GM12878 (cell line): ENCODE measurements at regions not wholly inside any gene's neighbourhood (a gene's known extent, or its start where the extent isn't known, plus 50 kb on each side); places are given as distances from the start of the nearest gene placed in this dataset.

ENCODE experiments used
- ATAC-seq: fragments of 200-7000 bp; cut with Tn5 transposase; 3 replicates; pipeline ENCODE4 v1.9.1; 2020; ENCODE audit warnings: mild to moderate bottlenecking, moderate library complexity
- BruUV-seq: library from RNA; stranded (reverse); fragments of 400-500 nt; replicated peaks from 2 replicates; lab custom pipeline; 2021; lab: Mats Ljungman, UMichigan
- CTCF ChIA-PET: fragments of 300-600 bp; sonication (Branson Sonifier 250); formaldehyde crosslinking; extraction: SDS; loops from one replicate; lab custom pipeline; 2021; ENCODE audit warnings: inconsistent platforms; lab: Yijun Ruan, JAX
- POLR2A ChIA-PET: fragments of 350-600 bp; formaldehyde crosslinking; extraction: SDS; loops from one replicate; lab custom pipeline; 2021; ENCODE audit warnings: inconsistent platforms; lab: Charles Lee
- RAD21 ChIA-PET: fragments of 300-600 bp; sonication (Branson Sonifier 250); formaldehyde crosslinking; loops from one replicate; lab custom pipeline; 2023; ENCODE audit warnings: antibody characterized with exemption; ENCODE audit not compliant: unreplicated experiment; lab: Charles Lee
- SMC1A ChIA-PET: fragments of 300-600 bp; sonication (Branson Sonifier 250); formaldehyde crosslinking; loops from one replicate; lab custom pipeline; 2023; ENCODE audit not compliant: unreplicated experiment, uncharacterized antibody; lab: Charles Lee
- DNase-seq: peaks from one replicate; pipeline ENCODE4 v3.0.0-alpha.2; 2011; ENCODE audit warnings: low read depth, low spot score
- FAIRE-seq: peaks from 3 replicates; lab custom pipeline; 2011; peaks lifted over from hg19 to GRCh38; lab: Jason Lieb, UNC
- H2AFZ ChIP-seq: 2 replicates; pipeline ENCODE4 v1.6.0; 2011; ENCODE audit warnings: low read depth, low read length, control low read depth; ENCODE audit not compliant: control insufficient read depth
- H3K27ac ChIP-seq: 2 replicates; pipeline ENCODE4 v1.5.1; 2011; ENCODE audit warnings: control low read depth; ENCODE audit not compliant: control insufficient read depth, insufficient read depth
- H3K27me3 ChIP-seq, 2 experiments: replicated peaks in 1 of 2; 2 replicates each; pipeline versions ENCODE4 v1.6.0 to v1.6.1; 2011; ENCODE audit warnings: low read length in 1 of 2; ENCODE audit not compliant: control insufficient read depth in 2 of 2, insufficient read depth in 2 of 2
- H3K36me3 ChIP-seq, 2 experiments: 2 replicates each; pipeline ENCODE4 v1.5.1; 2011; ENCODE audit warnings: low read length in 1 of 2; ENCODE audit not compliant: control insufficient read depth in 2 of 2, insufficient read depth in 2 of 2
- H3K4me1 ChIP-seq: 2 replicates; pipeline ENCODE4 v1.6.1; 2011; ENCODE audit warnings: mild to moderate bottlenecking, low read length, moderate library complexity, mixed read lengths; ENCODE audit not compliant: control insufficient read depth, insufficient read depth
- H3K4me2 ChIP-seq: 2 replicates; pipeline ENCODE4 v1.6.0; 2011; ENCODE audit warnings: control low read depth; ENCODE audit not compliant: control insufficient read depth, insufficient read depth
- H3K4me3 ChIP-seq: fragments of 200-600 bp; sonication (generic); 2 replicates; pipeline ENCODE4 v1.5.1; 2016
- H3K79me2 ChIP-seq: 2 replicates; pipeline ENCODE4 v1.6.0; 2011; ENCODE audit warnings: low read length; ENCODE audit not compliant: control insufficient read depth, insufficient read depth
- H3K9ac ChIP-seq: 2 replicates; pipeline ENCODE4 v1.8.0; 2011; ENCODE audit warnings: low read length, control low read depth, mixed read lengths; ENCODE audit not compliant: control insufficient read depth, insufficient read depth
- H3K9me3 ChIP-seq: replicated peaks from 3 replicates; pipeline ENCODE4 v1.5.1; 2011; ENCODE audit warnings: mild to moderate bottlenecking, low read length; ENCODE audit not compliant: control insufficient read depth, insufficient read depth
- H4K20me1 ChIP-seq: 2 replicates; pipeline ENCODE4 v1.6.0; 2011; ENCODE audit not compliant: control insufficient read depth, insufficient read depth
- BCL11A ChIP-seq: IDR thresholded peaks from 2 replicates; pipeline ENCODE4 v1.6.1; 2011; ENCODE audit warnings: low read depth, low read length
- CUX1 ChIP-seq: IDR thresholded peaks from 2 replicates; pipeline ENCODE4 v1.6.1; 2012; ENCODE audit warnings: improper control_type of control experiment, low read depth, low read length; ENCODE audit not compliant: insufficient replicate concordance
- EGR1 ChIP-seq, 2 experiments: IDR thresholded peaks; 1 replicate in 1 of 2; 2 replicates in 1 of 2; pipeline ENCODE4 v1.6.1; 2011 to 2012; ENCODE audit warnings: low read depth in 2 of 2, low read length in 2 of 2, borderline replicate concordance in 1 of 2, mild to moderate bottlenecking in 1 of 2, moderate library complexity in 1 of 2
- FOXK2 ChIP-seq: fragments of 450-650 bp; IDR thresholded peaks from 2 replicates; pipeline ENCODE4 v1.6.1; 2017; ENCODE audit warnings: mild to moderate bottlenecking, moderate library complexity
- FOXM1 ChIP-seq: IDR thresholded peaks from 2 replicates; pipeline ENCODE4 v1.6.1; 2012; ENCODE audit warnings: low read depth, mild to moderate bottlenecking, inconsistent platforms, low read length, moderate library complexity
- LARP7 ChIP-seq: fragments of 450-650 bp; IDR thresholded peaks from 2 replicates; pipeline ENCODE4 v1.6.1; 2017; ENCODE audit warnings: mild to moderate bottlenecking
- MTA3 ChIP-seq: IDR thresholded peaks from 2 replicates; pipeline ENCODE4 v1.6.1; 2012; ENCODE audit warnings: low read length, inconsistent platforms, borderline replicate concordance
- NR2C2 ChIP-seq: IDR thresholded peaks from 2 replicates; pipeline ENCODE4 v1.6.1; 2011; ENCODE audit warnings: borderline replicate concordance, low read depth; ENCODE audit not compliant: control insufficient read depth, insufficient read length
- POU2F2 ChIP-seq: IDR thresholded peaks from 3 replicates; pipeline ENCODE4 v1.6.1; 2011; ENCODE audit warnings: low read depth, mild to moderate bottlenecking, low read length, borderline replicate concordance
- PRDM15 ChIP-seq: fragments of 450-650 bp; formaldehyde crosslinking; IDR thresholded peaks from 2 replicates; pipeline ENCODE4 v1.4.0; 2020; ENCODE audit warnings: mild to moderate bottlenecking, moderate library complexity
- RAD21 ChIP-seq: IDR thresholded peaks from 2 replicates; pipeline ENCODE4 v1.6.1; 2011; ENCODE audit warnings: mild to moderate bottlenecking, low read depth, low read length, moderate library complexity; ENCODE audit not compliant: insufficient read depth
- SMAD1 ChIP-seq: fragments of 450-650 bp; IDR thresholded peaks from 2 replicates; pipeline ENCODE4 v1.6.1; 2018; ENCODE audit warnings: mild to moderate bottlenecking, low read depth; ENCODE audit not compliant: partially characterized antibody
- SMC3 ChIP-seq: IDR thresholded peaks from 2 replicates; pipeline ENCODE4 v1.6.1; 2011; ENCODE audit warnings: low read length, improper control_type of control experiment, borderline replicate concordance
- WGBS: methylation state at CpG from one replicate; pipeline ENCODE4 v1.1.6; 2016; ENCODE audit warnings: low lambda C conversion rate; ENCODE audit not compliant: insufficient replicate concordance, insufficient coverage; ENCODE audit errors: missing lambda C conversion rate; 5-methylcytosine and 5-hydroxymethylcytosine counted together
- in situ Hi-C: fragments of 300-500 bp; cut with MboI; formaldehyde crosslinking; loops from 9 replicates; pipeline ENCODE4 v1.14.3; 2018; ENCODE audit warnings: mixed read lengths
- intact Hi-C: fragments of 100-400 bp; cut with micrococcal nuclease; formaldehyde crosslinking; loops from one replicate; pipeline ENCODE4 v1.14.2; 2022; ENCODE audit not compliant: unreplicated experiment

- TF ChIP-seq CUX1 (no peak), FOXM1 (no peak), SMC3 (peak; percentile 61; the same call in 1 of the 2 replicates), EGR1 (IDR thresholded peaks at IDR 0.05; ENCODE audit: borderline replicate concordance in 1 of 2, low read depth in 2 of 2, low read length in 2 of 2) (no peak), RAD21 (peak; percentile 74)
Measured at GRCh38 chr21:35940074-35940927, 120.0 kb downstream of the SETD4 start (continued).

GRCh38 chr21:35938446-35938845 is 121.9 kb downstream of the SETD4 start:
- FAIRE-seq: no peak
- H3K4me3 ChIP-seq: no peak overlapping the region
- ChIA-PET SMC1A (no interaction called here), POLR2A (no interaction called here), CTCF (interaction anchor here (0.8 kb wide), 1 partner anchor 91 kb away, joined by 5 read pairs; no protein-coding TSS in a partner anchor), RAD21 (no interaction called here)
- intact Hi-C loops: no loop called here
- H3K27ac ChIP-seq: no peak overlapping the region
- peaks cover 2% of the 10 kb centered on the region; the same call in 1 of the 2 replicates for H3K4me1 ChIP-seq
- H3K36me3 ChIP-seq: no peaks in the 10 kb centered on the region
- BruUV-seq: no TSS peak
- H3K79me2 ChIP-seq: no peaks in the 10 kb centered on the region
- no peaks in the 10 kb centered on the region for H4K20me1 ChIP-seq
- DNase-seq: no peak
- no peak overlapping the region for H2AFZ ChIP-seq
- H3K9ac ChIP-seq: no peak overlapping the region
- H3K4me2 ChIP-seq: no peak overlapping the region
- no peaks in the 10 kb centered on the region for H3K9me3 ChIP-seq
- in situ Hi-C loops: no loop called here
- ATAC-seq: no peak
- 44% methylated on average over 2 of the region's 2 CpGs for WGBS
- no peaks in the 10 kb centered on the region for H3K27me3 ChIP-seq
- TF ChIP-seq FOXM1 (no peak), FOXK2 (no peak), MTA3 (no peak), NR2C2 (no peak), BCL11A (no peak), POU2F2 (no peak), PRDM15 (no peak), SMC3 (no peak), LARP7 (no peak), SMAD1 (no peak)
- TF ChIP-seq, all 136 proteins: peak for 0
